ENCODE measurements at regions not wholly inside any gene's neighbourhood (a gene's known extent, or its start where the extent isn't known, plus 50 kb on each side); places are given as distances from the start of the nearest gene placed in this dataset.
"Not testable (repeated sequence)": the region's sequence is repeated elsewhere in the genome, so short reads cannot be mapped to it uniquely, and the experiment has no call there.

DNA sequence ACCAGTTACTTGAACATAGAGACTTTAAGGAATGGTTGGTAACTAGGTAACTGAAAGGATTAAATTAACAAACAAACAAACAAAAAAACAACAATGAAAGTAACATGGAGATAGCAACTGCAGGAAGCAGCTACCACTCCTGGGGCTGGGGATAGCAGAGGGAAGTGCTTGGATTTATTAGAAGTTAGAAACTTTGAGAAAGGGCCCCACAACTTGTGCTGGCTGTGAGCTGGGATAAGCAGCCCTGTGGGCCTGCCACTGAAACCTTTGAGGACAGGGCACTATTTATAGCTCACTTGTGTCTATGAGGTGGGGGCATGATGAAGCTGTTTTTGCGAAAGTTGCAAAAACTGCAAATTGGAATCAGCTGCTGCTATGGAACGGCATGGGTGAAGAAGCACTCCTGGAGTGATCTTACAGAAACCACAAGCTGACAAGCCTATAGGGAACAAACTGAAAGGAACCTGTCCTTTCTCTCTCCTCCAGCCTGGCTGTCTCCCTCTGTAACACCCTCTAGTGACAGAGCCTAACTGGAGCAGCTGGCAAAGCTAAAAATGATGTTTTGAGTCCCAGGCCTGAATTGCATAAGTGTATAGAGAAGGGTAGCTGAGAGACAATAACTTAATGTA is 91.4 kb upstream of the RANBP6 start:
- H3K4me1 ChIP-seq (ENCODE audit: insufficient read depth, low read length), result no peaks in the 10 kb centered on the region
- H3K9me3 Mint-ChIP-seq (ENCODE audit: unreplicated experiment), result no peaks in the 10 kb centered on the region
- no peaks in the 10 kb centered on the region for H3K36me3 ChIP-seq (ENCODE audit: insufficient read depth, low read length)
- no peak for DNase-seq (ENCODE audit: low read depth)
- peaks cover 10% of the 10 kb centered on the region for H3K4me1 Mint-ChIP-seq (ENCODE audit: low read depth, unreplicated experiment)
- H3K9ac ChIP-seq (ENCODE audit: low read length), result no peak overlapping the region
- H3K27me3 Mint-ChIP-seq (ENCODE audit: low read depth, unreplicated experiment), result no peaks in the 10 kb centered on the region
- H3K4me3 ChIP-seq (ENCODE audit: insufficient read depth, low read depth, low read length), result no peak overlapping the region
- H3K4me3 Mint-ChIP-seq (ENCODE audit: unreplicated experiment), result no peak overlapping the region
- TF ChIP-seq, protein P1, sequence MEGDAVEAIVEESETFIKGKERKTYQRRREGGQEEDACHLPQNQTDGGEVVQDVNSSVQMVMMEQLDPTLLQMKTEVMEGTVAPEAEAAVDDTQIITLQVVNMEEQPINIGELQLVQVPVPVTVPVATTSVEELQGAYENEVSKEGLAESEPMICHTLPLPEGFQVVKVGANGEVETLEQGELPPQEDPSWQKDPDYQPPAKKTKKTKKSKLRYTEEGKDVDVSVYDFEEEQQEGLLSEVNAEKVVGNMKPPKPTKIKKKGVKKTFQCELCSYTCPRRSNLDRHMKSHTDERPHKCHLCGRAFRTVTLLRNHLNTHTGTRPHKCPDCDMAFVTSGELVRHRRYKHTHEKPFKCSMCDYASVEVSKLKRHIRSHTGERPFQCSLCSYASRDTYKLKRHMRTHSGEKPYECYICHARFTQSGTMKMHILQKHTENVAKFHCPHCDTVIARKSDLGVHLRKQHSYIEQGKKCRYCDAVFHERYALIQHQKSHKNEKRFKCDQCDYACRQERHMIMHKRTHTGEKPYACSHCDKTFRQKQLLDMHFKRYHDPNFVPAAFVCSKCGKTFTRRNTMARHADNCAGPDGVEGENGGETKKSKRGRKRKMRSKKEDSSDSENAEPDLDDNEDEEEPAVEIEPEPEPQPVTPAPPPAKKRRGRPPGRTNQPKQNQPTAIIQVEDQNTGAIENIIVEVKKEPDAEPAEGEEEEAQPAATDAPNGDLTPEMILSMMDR (IDR thresholded peaks at IDR 0.05; ENCODE audit: insufficient read depth, low read depth, low read length), result no peak
- no peak for TF ChIP-seq EZH2 (IDR thresholded peaks at IDR 0.05; ENCODE audit: insufficient read depth, low read length)
- peak overlapping the region; percentile 12 for H3K27ac Mint-ChIP-seq (ENCODE audit: unreplicated experiment)
- FAIRE-seq, result no peak
- H3K79me2 ChIP-seq (ENCODE audit: insufficient read depth, low read length), result no peaks in the 10 kb centered on the region
- no peaks in the 10 kb centered on the region for H3K27me3 ChIP-seq (ENCODE audit: insufficient read depth, low read length)
- H3K27ac ChIP-seq (ENCODE audit: low read depth, low read length), result no peak overlapping the region
- H3K9me3 ChIP-seq (ENCODE audit: insufficient read depth, low read depth, low read length), result no peaks in the 10 kb centered on the region
- H3K36me3 Mint-ChIP-seq (ENCODE audit: low read depth, unreplicated experiment), result no peaks in the 10 kb centered on the region
- no peak overlapping the region for H2AFZ ChIP-seq (ENCODE audit: low read depth, low read length)
- no peak overlapping the region for H3K4me2 ChIP-seq (ENCODE audit: low read length)
- no peaks in the 10 kb centered on the region for H4K20me1 ChIP-seq (ENCODE audit: insufficient read depth, low read length)

DNA sequence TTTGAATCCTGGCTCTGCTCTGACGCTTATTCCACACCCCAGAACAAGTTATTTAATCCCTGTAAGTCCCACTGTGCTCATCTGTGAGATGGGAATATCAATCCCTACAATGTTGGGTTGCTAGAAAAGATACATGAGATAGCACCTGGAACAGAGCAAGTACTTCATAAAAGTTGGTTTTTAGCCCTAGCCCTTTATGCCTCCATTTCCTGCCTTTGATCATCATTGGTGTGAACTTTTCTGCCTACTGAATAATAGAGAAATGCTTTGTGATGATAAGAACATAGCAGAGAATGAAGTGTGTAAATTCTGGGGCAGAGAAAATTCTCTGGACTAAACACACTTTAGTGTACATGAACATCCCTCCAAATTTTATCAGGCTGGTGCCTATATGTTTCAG is 90.3 kb upstream of the RANBP6 start:
- FAIRE-seq, result no peak
- H3K4me2 ChIP-seq (ENCODE audit: low read length), result no peak overlapping the region

DNA sequence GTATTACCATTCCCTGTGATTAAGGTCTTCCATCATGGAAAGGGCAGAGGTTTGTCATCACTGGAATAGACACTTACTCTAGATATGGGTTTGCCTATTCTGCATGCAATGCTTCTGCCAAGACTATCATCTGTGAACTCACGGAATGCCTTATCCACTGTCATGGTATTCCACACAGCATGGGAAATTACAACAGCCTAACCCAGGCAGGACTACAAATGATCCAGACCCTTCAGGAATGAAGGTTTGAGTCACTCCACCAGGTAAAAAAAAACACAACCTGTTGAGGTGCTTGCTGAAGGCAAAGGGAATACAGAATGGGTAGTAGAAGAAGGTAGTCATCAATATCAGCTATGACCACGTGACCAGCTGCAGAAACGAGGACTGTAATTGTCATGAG is 89.0 kb upstream of the RANBP6 start:
- peaks cover 10% of the 10 kb centered on the region for H3K4me1 Mint-ChIP-seq (ENCODE audit: low read depth, unreplicated experiment)
- not testable (repeated sequence) for H3K36me3 ChIP-seq (ENCODE audit: insufficient read depth, low read length); H2AFZ ChIP-seq (ENCODE audit: low read depth, low read length); H3K9me3 ChIP-seq (ENCODE audit: insufficient read depth, low read depth, low read length); DNase-seq (ENCODE audit: low read depth); H3K4me1 ChIP-seq (ENCODE audit: insufficient read depth, low read length); H3K27ac ChIP-seq (ENCODE audit: low read depth, low read length); H3K27ac Mint-ChIP-seq (ENCODE audit: unreplicated experiment); H3K79me2 ChIP-seq (ENCODE audit: insufficient read depth, low read length); H4K20me1 ChIP-seq (ENCODE audit: insufficient read depth, low read length); H3K27me3 Mint-ChIP-seq (ENCODE audit: low read depth, unreplicated experiment); H3K9me3 Mint-ChIP-seq (ENCODE audit: unreplicated experiment); FAIRE-seq; H3K36me3 Mint-ChIP-seq (ENCODE audit: low read depth, unreplicated experiment); H3K27me3 ChIP-seq (ENCODE audit: insufficient read depth, low read length); H3K4me3 Mint-ChIP-seq (ENCODE audit: unreplicated experiment); H3K4me2 ChIP-seq (ENCODE audit: low read length); H3K4me3 ChIP-seq (ENCODE audit: insufficient read depth, low read depth, low read length); H3K9ac ChIP-seq (ENCODE audit: low read length)

More for the DNA sequence above, 90.3 kb upstream of the RANBP6 start:
- TF ChIP-seq, protein P1 (IDR thresholded peaks at IDR 0.05; ENCODE audit: insufficient read depth, low read depth, low read length), result no peak
- TF ChIP-seq EZH2 (IDR thresholded peaks at IDR 0.05; ENCODE audit: insufficient read depth, low read length), result no peak
- Mint-ChIP-seq H3K4me1 (ENCODE audit: low read depth, unreplicated experiment) (peaks cover 10% of the 10 kb centered on the region), H3K27ac (ENCODE audit: unreplicated experiment) (no peak overlapping the region), H3K27me3 (ENCODE audit: low read depth, unreplicated experiment) (no peaks in the 10 kb centered on the region), H3K36me3 (ENCODE audit: low read depth, unreplicated experiment) (no peaks in the 10 kb centered on the region), H3K9me3 (ENCODE audit: unreplicated experiment) (no peaks in the 10 kb centered on the region), H3K4me3 (ENCODE audit: unreplicated experiment) (no peak overlapping the region)
- Histone ChIP-seq H3K9me3 (ENCODE audit: insufficient read depth, low read depth, low read length) (no peaks in the 10 kb centered on the region), H3K79me2 (ENCODE audit: insufficient read depth, low read length) (no peaks in the 10 kb centered on the region), H3K27ac (ENCODE audit: low read depth, low read length) (no peak overlapping the region), H2AFZ (ENCODE audit: low read depth, low read length) (no peak overlapping the region), H3K36me3 (ENCODE audit: insufficient read depth, low read length) (no peaks in the 10 kb centered on the region), H3K27me3 (ENCODE audit: insufficient read depth, low read length) (no peaks in the 10 kb centered on the region), H3K4me1 (ENCODE audit: insufficient read depth, low read length) (no peaks in the 10 kb centered on the region), H3K4me3 (ENCODE audit: insufficient read depth, low read depth, low read length) (no peak overlapping the region), H4K20me1 (ENCODE audit: insufficient read depth, low read length) (no peaks in the 10 kb centered on the region), H3K9ac (ENCODE audit: low read length) (no peak overlapping the region)
- no peak for DNase-seq (ENCODE audit: low read depth)

DNA sequence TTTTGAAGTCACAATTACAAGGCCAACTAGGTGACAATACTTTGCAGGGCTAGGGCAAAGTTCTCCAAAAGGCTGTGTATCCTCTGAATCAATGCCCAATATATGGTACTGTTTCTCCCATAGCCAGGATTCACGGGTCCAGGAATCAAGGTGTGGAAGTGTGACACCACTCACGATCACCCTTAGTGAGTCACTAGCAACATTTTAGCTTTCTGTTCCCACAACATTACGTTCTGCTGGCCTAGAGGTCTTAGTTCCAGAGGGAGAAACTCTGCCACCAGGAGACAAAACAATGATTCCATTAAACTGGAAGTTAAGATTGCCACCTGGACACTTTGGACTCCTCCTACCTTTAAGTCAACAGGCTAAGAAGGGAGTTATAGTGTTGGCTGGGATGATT is 88.5 kb upstream of the RANBP6 start:
- not testable (repeated sequence) for H3K9me3 ChIP-seq (ENCODE audit: insufficient read depth, low read depth, low read length); H3K4me1 ChIP-seq (ENCODE audit: insufficient read depth, low read length); H3K36me3 Mint-ChIP-seq (ENCODE audit: low read depth, unreplicated experiment); H3K27ac Mint-ChIP-seq (ENCODE audit: unreplicated experiment); H2AFZ ChIP-seq (ENCODE audit: low read depth, low read length); H3K9ac ChIP-seq (ENCODE audit: low read length); DNase-seq (ENCODE audit: low read depth); H3K4me3 ChIP-seq (ENCODE audit: insufficient read depth, low read depth, low read length); FAIRE-seq; H3K4me3 Mint-ChIP-seq (ENCODE audit: unreplicated experiment); H3K27me3 ChIP-seq (ENCODE audit: insufficient read depth, low read length); H3K4me2 ChIP-seq (ENCODE audit: low read length); H3K27ac ChIP-seq (ENCODE audit: low read depth, low read length); H3K79me2 ChIP-seq (ENCODE audit: insufficient read depth, low read length); H3K9me3 Mint-ChIP-seq (ENCODE audit: unreplicated experiment); H4K20me1 ChIP-seq (ENCODE audit: insufficient read depth, low read length); H3K36me3 ChIP-seq (ENCODE audit: insufficient read depth, low read length); H3K27me3 Mint-ChIP-seq (ENCODE audit: low read depth, unreplicated experiment)
- peaks cover 10% of the 10 kb centered on the region for H3K4me1 Mint-ChIP-seq (ENCODE audit: low read depth, unreplicated experiment)

DNA sequence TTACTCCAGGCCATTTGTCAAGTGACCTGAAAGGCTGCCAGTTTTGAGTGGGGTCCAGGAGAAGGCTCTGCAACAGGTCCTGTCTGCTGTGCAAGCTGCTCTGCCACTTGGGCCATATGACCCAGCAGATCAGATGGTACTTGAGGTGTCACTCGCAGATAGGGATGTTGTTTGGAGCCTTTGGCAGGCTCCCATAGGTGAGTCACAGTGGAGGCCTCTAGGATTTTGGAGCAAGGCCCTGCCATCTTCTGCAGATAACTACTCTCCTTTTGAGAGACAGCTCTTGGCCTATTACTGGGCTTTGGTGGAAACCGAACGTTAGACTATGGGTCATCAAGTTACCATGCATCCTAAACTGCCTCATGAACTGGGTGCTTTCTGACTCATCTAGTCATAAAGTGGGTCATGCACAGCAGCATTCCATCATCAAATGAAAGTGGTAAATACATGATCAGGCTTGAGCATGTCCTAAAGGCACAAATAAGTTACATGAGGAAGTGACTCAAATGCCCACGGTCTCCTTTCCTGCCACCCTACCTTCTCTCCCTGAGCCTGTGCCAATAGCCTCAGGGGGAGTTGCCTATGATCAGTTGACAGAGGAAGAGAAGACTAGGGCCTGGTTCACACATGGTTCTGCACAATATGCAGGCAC is 87.0 kb upstream of the RANBP6 start:
- not testable (repeated sequence) for H3K27me3 Mint-ChIP-seq (ENCODE audit: low read depth, unreplicated experiment); H3K9me3 ChIP-seq (ENCODE audit: insufficient read depth, low read depth, low read length); H2AFZ ChIP-seq (ENCODE audit: low read depth, low read length); H3K27me3 ChIP-seq (ENCODE audit: insufficient read depth, low read length); H3K4me3 ChIP-seq (ENCODE audit: insufficient read depth, low read depth, low read length); H4K20me1 ChIP-seq (ENCODE audit: insufficient read depth, low read length); H3K9ac ChIP-seq (ENCODE audit: low read length); H3K4me1 Mint-ChIP-seq (ENCODE audit: low read depth, unreplicated experiment); H3K36me3 Mint-ChIP-seq (ENCODE audit: low read depth, unreplicated experiment); H3K79me2 ChIP-seq (ENCODE audit: insufficient read depth, low read length); FAIRE-seq; H3K4me2 ChIP-seq (ENCODE audit: low read length); H3K27ac Mint-ChIP-seq (ENCODE audit: unreplicated experiment); H3K4me1 ChIP-seq (ENCODE audit: insufficient read depth, low read length); H3K27ac ChIP-seq (ENCODE audit: low read depth, low read length); H3K36me3 ChIP-seq (ENCODE audit: insufficient read depth, low read length); H3K4me3 Mint-ChIP-seq (ENCODE audit: unreplicated experiment); H3K9me3 Mint-ChIP-seq (ENCODE audit: unreplicated experiment)
- DNase-seq (ENCODE audit: low read depth), result peak; percentile 2
